GM18909 (cell line): ENCODE measurements at regions not wholly inside any gene's neighbourhood (a gene's known extent, or its start where the extent isn't known, plus 50 kb on each side); places are given as distances from the start of the nearest gene placed in this dataset.
"Not testable (repeated sequence)": the region's sequence is repeated elsewhere in the genome, so short reads cannot be mapped to it uniquely, and the experiment has no call there.

ENCODE experiments used
- ATAC-seq: cut with Tn5 transposase; IDR thresholded peaks from one replicate; pipeline ENCODE4 v1.9.1; 2021; ENCODE audit warnings: mild to moderate bottlenecking; ENCODE audit not compliant: unreplicated experiment, poor library complexity

DNA sequence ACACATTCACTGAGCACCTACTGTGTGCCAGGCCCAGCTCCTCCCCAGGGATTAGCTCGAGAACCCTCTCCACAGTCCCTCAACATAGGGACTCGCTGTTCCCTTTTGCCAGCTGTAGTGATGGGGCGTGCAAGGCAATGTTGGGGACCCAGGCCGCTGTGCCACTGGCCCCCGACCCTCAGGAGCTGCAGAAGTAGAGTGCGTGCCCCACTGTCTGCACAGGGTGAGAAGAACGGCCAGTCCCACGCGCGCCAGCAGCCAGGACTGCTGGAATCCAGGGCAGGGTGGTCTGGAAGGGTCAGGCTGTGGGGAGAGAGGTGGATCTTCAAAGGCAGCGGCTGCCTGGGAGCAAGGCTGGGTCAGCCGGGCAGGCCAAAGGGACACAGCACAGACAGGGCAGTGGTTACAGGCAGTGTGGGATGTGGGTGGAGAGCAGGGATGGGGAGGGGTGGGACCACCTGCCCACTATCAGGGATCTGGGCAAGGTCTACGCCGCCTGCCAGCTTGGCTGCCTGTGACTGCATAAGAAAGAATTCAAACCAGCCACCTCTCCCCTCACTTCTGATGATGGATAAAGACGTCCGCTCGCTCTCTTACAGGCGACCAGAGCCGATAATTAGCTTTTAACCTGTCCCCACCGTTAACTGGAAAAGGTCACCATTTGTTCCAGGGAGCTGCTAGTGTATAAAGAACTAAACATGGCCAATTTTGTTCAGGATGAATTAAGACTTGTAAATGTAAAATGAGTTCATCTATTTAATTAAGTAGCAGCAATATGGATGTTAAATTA is 86.7 kb upstream of the GSE1 start:
- no peak for ATAC-seq

DNA sequence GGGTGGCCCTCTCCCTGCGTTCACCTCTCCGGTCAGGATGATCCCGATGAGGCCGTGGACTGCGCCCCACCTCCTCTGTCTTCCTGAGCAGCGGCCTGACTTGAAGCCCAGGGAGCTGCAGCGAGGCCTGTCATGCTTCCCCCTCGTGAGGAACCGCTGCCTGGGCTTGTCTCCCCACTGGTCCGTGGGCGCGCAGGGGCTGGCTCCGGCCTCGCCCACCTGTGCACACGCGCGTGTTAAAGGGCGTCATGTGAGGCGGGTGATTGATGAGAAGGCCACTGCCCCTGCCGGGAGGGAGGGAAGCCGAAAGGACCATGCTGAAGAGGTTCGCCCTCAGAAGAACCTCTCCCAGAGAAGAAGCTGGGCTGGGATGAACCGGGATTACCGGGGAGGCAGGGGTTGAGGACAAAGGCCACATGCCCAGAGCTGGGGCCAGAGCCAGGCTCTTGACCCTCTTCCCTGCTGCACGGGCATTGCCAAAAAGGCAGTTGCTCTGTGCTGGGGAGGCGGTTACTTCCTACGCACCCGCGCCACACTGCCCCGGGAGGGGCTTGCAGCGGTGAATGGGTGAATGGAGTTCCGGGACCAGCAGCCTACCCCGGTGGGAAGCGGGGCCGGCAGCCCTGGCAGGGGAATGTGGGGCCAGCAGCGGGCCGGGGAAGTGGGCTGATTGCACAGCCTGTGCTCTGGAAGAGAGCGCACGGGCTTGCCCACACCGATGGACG is 85.9 kb upstream of the GSE1 start:
- no peak for ATAC-seq

DNA sequence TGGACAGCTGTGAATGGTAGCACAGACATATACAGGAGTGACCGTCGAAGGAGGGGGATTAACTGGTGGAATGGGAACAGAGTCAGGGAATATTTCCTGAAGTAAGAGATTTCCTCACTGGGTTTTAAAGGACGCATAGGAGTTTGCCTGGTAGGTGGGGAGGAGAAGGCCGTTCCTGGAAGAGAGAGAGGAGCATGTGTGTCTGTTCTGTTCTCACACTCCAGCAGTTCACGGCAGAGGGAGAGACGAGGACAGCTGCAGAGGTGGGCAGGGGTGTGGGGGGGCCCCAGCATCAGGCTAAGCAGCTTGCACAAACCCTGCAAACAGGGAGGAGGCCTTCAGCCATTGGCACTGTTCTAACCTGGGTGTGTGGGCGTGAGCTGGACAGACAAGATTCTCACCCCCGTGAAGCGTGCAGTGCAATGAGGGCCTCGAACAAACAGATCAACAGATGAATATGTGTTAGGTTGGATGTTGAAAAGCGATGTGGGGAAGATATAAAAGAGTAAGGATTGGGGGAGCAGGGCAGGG is 85.3 kb upstream of the GSE1 start:
- no peak for ATAC-seq

DNA sequence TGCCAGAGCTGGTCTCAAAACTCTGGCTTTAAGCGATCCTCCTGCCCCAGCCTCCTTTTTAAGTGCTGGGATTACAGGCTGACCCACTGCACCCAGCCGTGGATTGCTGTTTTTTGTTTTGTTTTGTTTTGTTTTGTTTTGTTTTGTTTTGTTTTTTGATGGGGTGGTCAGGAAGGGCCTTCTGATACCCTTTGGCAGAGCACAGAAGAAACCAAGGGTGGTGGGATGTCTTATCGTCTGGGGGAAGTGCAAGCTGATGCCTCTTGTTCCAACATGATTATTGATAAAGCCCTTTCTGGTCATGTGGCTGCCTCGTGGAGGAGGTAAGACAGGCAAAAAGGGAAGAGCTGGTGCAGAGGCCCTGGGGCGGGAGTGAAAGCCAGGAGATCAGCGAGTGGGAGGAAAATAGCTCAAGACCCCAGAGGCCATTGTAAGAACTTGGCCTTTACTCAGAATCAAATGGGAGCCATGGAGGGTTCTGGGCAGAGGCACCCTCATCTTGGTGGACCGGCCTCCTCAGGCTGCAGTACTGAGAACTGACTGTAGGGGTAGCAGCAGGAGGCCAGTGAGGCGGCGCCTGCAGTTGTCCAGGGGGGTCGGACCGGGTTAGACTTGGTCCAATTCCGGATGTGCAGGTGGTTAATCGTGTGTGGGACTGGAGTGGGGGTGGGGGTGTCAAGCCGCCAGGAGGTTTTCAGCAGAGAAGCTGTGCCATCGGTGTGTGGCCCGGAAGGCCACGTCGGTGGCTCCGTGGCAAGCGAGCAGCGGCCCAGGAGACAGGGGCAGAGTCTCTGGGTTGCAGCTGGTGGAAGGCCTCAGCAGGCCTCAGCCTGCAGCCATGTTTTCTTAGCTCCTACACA is 84.4 kb upstream of the GSE1 start:
- ATAC-seq: no peak

DNA sequence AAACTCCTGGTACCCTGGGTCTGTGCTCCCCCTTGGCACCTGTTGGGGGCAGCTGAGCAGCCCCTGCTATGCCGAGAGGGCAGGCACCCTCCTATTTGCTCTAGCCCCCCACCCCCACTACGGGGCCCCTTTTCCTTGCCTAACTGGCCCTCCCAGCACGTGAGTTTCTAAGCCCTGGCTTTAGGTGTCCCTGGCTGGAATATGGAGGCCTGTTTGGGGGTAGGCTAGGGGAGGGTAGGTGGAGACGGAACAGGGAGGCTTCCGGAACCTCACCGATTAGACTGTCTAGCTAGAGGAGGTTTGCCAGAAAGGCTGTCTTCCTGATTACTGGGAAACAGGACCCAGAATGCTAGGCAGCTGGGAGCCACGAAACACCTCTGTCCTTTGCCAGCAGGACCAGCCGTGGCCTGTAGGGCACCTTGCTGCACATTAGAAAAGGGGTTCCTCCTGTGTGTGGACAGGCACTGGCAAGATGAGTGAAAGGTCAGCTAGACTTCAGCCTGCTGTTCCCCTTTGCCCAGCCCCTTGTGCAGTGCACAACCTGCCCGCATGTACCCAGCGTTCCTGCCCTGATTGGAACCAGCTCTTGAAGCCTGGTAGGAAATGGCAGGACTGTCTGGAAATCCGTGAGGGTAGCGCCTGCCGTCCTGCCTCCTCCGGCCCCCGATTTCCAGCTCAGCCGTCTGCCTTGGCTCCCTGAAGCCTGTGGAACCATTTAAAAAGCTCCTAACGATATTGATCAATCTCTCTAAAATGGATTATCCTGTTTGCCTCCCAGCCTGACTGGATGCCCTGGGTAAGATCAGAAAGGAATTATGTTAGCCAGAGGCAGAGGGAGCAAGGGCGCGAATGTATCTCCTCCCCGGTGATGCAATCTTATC is 83.4 kb upstream of the GSE1 start:
- no peak for ATAC-seq

DNA sequence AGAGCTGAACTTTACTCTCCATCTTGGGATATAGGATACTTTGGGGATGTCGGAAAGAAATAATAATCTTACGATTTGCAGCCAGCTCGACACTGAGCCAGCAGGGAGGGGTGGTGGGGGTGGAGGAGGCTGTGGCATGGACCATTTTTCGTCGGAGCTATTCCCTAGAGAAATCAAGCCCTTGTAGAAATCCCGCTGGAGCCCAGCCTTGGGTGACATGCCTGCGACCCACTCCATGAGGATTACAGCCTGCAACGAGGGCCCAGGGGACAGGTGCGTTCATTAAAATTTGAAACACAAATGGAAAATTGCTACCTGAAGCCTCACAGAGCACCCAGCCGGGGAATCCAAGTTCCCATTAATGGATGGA is 82.8 kb upstream of the GSE1 start:
- no peak for ATAC-seq

DNA sequence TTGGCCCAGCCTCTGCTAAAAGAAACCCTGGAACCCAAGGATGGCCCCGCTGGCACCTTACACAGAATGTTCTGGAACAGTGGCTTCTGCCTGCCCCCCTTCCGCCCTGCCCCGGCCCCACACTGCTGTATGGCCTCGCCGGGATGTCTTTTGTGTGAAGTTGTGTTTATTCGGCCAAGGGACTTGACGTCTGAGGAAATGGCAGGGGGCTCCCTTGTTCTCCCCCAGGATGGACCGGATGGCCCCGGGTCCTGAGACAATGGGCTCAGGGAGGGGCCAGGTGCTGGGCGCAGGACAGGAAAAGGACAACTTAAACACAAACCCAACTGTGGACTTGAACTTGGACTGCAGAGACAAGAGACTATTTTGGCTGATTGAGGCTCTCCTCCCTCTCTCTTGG is 81.6 kb upstream of the GSE1 start:
- no peak for ATAC-seq

DNA sequence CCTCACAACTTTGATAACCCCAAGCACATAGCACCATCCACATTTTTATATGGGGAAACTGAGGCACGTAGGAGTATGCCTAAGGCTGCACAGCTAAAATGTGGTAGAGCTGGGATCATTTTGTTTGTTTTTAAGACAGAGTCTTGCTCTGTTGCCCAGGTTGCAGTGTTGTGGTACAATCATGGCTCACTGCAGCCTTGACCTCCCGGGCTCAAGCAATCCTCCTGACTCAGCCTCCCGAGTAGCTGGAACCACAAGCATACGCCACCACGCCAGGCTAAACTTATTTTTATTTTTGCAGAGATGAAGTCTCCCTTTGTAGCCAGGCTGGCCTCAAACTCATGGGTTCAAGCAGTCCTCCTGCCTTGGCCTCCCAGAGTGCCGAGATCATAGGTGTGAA is 81.0 kb upstream of the GSE1 start:
- ATAC-seq: no peak

DNA sequence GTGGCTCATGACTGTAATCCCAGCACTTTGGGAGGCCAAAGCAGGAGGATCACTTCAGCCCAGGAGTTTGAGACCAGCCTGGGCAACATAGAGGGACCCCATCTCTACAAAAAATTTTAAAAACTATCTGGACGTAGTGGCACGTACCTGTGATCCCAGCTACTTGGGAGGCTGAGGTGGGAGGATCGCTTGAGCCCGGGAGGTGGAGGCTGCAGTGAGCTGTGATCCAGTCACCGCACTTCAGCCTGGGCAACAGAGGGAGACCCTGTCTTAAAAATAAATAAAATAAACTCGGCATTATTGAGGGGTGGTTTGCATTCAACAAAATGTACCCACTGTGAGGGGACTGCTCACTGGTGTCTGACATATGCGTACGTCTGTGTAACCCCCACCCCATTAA is 79.5 kb upstream of the GSE1 start:
- ATAC-seq: not testable (repeated sequence)

DNA sequence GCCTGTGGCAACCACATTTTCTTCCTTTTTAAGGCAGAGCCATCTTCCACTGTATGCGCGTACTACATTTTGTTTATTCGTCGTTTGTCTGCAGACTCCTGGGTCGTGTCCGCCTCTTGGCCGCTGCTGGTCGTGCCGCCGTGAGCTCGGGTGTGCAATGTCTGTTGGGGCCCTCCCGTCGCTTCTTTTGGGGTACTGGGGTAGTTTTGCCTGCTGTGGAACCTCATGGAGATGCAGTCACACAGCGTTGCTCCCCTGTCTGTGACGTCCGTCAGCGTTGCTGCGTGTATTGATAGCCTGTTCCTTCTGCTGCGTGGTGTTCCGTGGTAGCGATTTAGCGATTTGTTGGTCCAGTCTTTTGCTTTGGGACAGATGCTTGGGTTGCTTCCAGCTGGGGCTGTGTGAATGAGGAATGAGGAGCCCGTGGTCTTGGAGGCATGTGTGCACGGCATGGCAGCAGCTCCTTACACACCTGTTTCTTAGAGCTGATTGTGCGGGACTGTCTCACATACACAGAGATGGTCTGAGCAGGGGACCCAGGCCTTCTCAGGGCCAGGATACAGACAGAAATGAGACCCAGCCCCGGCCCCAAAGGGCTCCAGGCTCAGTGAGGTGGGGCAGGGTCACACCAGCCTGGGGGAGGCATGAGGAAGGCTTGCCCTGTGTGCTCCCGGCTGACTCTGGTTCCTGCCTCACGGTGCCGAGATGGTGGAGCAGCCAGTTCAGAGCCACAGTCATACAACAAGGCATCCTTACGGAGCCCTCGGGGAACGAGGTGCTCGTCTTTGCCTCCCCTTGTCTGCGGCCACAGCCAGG is 78.4 kb upstream of the GSE1 start:
- no peak for ATAC-seq

DNA sequence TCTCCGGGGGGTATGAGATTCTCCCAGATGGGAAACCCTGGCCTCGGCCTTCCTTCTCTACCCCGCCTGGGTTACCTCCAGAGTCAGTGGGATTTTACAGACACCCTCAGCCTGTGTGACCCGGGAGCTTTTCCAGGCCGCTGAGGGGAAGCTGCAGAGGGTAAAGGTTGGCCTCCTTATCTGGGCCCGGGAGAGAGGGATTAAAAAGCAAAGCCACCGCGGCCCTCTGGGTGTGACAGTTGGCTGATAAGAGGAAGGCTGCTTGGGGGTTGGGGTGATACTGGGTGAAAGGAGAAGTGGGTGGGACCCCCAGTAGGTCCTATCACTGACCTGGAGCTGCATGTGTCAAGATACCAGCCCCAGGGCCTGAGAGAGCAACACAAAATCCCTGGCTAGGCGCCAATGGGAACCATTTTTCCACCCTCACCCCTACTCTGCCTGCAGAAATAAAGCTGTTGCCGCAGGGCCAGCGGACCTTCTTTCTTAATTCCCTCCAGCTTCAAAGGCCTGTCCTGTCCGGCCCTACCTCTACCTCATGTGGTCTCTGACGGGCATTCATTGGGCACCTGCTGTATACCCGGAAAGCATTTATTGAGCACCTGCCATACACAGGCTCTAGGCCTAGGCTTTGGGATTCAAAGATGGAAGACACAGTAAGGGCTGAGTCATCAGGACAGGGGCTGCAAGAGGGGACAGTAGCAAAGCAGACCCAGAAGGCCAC is 77.6 kb upstream of the GSE1 start:
- ATAC-seq: no peak

DNA sequence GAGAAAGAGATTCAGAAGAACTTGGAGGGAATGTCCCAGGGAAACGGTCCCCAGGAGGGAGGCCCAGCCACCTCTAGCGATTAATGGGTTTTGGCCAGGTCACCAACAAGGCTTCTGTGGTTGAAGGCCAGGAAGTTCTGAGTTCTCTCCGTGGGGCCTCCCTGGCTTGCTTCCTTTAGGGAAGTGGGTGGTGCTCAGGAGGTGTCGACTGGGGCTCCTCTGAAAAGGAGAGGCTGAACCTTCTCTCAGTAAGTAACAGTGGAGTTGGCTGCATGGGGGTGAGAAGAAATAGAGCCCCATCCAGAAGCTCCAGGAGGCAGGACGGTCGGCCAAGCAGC is 77.1 kb upstream of the GSE1 start:
- ATAC-seq: no peak

DNA sequence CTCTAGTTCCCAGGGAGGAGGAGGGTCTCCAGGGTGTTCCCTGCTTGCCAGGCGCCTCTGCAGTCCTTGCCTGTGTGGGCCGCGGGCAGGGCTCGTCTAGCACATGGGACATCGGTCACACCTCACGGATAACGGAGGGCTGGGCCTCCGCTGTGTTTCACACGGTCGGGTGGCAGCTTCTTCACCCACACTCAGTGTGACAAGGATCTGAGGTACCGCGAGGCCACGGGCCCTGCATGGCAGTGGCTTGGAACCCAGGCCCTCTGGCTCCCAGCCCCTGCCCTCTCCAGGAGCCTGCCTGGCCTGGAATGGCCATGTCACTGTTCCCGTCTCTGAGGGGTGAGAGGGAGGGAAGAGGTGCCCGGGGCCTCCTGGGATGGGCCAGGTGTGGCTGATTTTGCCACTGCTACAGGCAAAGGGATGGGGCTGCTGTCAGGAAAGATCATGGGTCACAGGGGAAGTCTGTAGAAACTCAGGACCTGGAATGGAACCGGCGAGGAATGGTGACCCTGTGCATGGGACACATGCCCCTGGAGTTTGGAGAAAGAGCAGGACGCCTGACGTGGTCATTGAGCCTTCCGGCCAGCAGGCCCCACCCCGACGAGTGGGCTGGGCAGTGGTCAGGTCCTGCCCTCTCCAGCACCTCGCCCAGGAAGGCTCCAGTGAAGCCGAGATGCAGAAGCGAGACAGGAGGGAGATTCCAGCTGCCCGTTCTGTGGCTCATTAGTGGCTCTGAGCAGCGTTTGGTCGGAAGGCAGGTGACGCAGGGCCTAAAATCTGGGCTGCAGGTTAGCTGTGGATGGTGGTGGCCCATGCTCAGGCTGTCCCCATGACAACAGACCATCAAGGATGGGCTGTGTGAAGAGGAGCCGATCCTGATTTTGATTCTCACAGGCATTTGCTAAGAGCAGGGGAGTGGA is 76.5 kb upstream of the GSE1 start:
- ATAC-seq: no peak

DNA sequence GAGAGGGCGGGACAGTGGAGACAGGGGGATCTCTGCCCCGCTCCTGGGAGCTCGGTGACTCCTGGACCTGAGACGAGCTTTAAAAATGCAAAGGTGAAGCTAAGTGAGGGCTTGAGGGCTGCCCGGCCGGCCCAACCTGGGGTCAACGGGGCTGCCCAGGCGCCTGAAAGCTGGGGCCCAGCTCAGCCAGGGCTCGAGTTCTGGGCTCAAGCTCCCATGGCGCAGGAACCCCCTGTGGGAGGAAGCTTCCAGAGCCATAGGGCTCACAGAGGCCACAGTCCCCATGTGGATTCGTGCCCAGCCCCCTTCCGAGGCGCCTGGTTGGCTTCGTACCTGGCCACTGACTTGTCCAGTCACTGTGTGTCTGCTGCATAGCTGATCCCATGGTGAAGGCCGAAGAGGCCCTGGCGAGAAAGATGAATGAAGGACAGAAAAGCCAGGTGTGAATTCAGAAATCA is 75.8 kb upstream of the GSE1 start:
- no peak for ATAC-seq

DNA sequence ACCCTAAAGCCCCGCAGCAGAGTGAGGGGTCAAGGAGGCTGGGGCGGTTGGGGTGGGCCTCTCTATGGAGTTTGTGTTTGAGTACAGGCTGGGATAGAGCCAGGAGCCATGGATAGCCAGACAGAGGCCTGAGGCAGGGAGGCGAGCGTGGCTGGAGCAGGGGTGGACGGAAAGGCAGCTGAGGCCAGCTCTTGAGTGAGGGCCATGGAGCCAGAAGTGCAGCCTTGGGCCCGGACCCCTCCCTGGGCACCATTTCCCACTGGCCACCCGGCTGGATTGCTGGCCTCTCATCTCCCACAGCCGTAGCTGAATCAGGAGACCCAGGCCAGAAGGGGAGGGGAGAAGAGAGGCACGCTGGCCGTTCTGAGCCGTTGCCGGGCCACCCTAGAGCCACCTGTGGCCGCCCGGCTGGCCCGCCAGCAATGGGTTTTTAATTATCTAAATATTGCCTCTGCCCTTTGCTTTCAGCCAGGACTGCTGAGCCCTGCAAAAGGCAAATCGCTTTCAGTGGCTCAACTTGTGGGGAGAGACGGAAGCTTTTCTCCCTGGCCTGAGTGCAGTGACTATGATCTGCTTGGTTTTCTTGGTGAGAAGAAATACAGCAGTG is 75.2 kb upstream of the GSE1 start:
- no peak for ATAC-seq

DNA sequence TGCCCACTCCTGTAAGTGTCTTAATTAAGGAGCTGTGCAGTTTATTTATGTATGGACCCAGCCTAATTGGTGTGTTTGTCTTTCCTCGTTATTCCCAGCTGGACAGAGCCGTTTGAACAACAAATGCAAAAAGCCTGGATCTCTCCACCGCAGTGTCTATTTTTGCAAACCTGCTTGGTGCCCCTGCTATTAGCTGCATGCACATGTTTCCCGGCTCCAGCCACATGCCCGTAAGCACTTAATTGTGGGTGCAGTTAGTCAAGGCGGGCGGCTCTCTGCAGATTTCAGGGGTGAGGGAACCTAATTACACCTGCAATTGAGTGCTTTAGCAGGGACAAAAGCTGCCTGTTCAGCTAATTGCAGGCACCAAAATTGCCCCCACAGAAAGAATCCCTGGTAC is 74.0 kb upstream of the GSE1 start:
- ATAC-seq: no peak

DNA sequence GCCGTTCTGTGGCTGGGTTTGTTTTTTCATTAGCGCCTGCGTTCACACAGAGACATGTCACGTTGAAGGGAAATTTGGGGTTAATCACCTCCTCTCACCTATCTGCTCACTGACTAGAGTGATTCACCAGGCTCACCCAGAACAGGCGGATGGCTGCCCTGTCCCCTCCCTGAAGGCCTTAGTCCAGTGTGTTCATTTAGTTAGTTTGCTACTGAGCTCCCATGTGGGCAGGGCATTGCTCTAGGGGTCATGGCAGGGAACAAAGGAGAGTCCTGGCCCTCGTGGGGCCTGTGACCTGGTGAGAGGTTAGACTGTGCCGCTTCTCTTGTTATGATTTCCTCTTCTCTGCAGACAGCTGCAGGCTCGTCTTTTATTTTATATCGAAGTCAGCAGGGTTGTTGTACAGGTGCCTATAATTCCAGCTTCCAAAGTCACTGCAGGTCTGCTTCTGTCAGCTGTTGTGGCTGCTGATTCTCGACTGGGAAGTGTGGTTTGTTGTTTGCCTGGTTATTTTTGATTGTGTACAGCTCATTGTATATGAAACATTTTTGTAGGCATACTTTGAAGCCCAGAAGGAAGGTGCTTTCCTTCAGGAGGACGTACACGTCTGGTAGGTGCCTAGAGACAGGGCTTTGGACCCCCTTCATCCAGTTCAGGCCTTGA is 73.4 kb upstream of the GSE1 start:
- no peak for ATAC-seq
